Activated CD8-positive, alpha-beta T cell treated with anti-CD3 and anti-CD28 coated beads, Interleukin-2, amount 10 ng/mL, durations not matched to agents 7 days and 5 days (primary cell): ENCODE measurements at regions not wholly inside any gene's neighbourhood (a gene's known extent, or its start where the extent isn't known, plus 50 kb on each side); places are given as distances from the start of the nearest gene placed in this dataset.

ENCODE experiments used
- ATAC-seq: fragments of 150-1000 bp; cut with Tn5 transposase; one replicate; pipeline ENCODE4 v1.10.0; 2021; ENCODE audit warnings: moderate library complexity
- CTCF ChIA-PET: fragments of 350-600 bp; sonication (Branson Sonifier 250); formaldehyde crosslinking; loops from one replicate; lab custom pipeline; 2021; ENCODE audit warnings: antibody characterized with exemption; lab: Charles Lee
- POLR2A ChIA-PET: fragments of 350-600 bp; sonication (Branson Sonifier 250); formaldehyde crosslinking; loops from one replicate; lab custom pipeline; 2021; ENCODE audit warnings: antibody characterized with exemption; lab: Charles Lee
- DNase-seq: peaks from one replicate; pipeline ENCODE4 v3.0.0-alpha.2; 2020
- H3K27ac Mint-ChIP-seq: one replicate; pipeline ENCODE4 v1.8.0; 2021; ENCODE audit warnings: mild to moderate bottlenecking, mixed read lengths
- H3K27me3 Mint-ChIP-seq: one replicate; pipeline ENCODE4 v1.8.0; 2021; ENCODE audit warnings: low read depth, mixed read lengths
- H3K36me3 Mint-ChIP-seq: one replicate; pipeline ENCODE4 v1.8.0; 2021; ENCODE audit warnings: low read depth, mixed read lengths
- H3K4me1 Mint-ChIP-seq: one replicate; pipeline ENCODE4 v1.8.0; 2021; ENCODE audit warnings: low read depth, mixed read lengths
- H3K4me3 Mint-ChIP-seq: one replicate; pipeline ENCODE4 v1.8.0; 2021; ENCODE audit warnings: mild to moderate bottlenecking, mixed read lengths
- H3K9me3 Mint-ChIP-seq: one replicate; pipeline ENCODE4 v1.8.0; 2022; ENCODE audit warnings: mixed read lengths; ENCODE audit not compliant: insufficient read depth

DNA sequence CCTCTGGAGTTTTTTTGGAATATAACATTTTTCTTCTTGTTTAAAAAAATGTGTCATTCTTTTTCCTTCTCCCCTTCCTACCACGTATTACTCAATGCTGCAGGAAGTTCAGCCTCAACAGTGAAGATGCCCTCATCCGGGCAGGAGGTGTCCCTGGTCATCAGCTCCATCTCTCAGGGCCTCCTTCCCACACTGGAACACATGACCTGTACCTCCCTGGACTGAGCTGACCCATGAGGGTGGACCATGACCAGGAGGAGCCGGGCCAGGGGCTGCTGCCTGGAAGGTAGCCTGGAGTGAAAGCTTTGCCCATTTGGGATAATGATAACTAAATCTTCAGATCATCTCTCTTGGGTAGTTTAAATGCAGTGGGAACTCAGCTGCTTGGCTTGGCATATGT, 316.5 kb upstream of the ZMIZ1 start:
- Mint-ChIP-seq H3K27me3 (peaks cover 27% of the 10 kb centered on the region), H3K36me3 (no peaks in the 10 kb centered on the region), H3K4me1 (peaks cover 14% of the 10 kb centered on the region), H3K9me3 (no peaks in the 10 kb centered on the region), H3K27ac (no peak overlapping the region), H3K4me3 (no peak overlapping the region)
- ChIA-PET POLR2A (no interaction called here), CTCF (interaction anchor here (1.4 kb wide), 1 partner anchor 12 kb away, joined by 3 read pairs; no protein-coding TSS in a partner anchor)
- ATAC-seq (no peak), DNase-seq (no peak)

DNA sequence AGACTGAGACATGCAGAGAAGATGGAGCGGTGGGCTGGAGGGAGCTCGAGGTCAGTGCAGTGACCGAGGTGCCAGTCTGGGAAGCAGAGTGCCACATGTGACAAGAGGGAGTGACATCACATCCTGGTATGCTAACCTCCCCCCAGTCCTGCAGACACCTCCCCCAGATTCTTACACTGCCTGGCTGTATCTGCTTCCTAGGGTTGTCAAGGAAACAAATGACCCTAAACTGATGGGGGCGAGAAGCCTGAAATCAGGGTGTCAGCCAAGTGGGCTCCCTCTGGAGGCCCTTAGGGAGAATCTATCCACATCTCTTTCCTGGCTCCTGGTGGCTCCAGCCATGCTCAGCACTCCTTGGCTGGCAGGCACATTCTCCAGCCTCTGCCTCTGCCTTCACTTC, 316.1 kb upstream of the ZMIZ1 start:
- CTCF ChIA-PET = interaction anchor here (1.4 kb wide), 1 partner anchor 12 kb away, joined by 3 read pairs; no protein-coding TSS in a partner anchor
- H3K27me3 Mint-ChIP-seq = peaks cover 27% of the 10 kb centered on the region
- H3K27ac Mint-ChIP-seq = no peak overlapping the region
- POLR2A ChIA-PET = no interaction called here
- ATAC-seq (no peak), DNase-seq (no peak)
- H3K36me3 Mint-ChIP-seq = no peaks in the 10 kb centered on the region
- no peak overlapping the region for H3K4me3 Mint-ChIP-seq
- no peaks in the 10 kb centered on the region for H3K9me3 Mint-ChIP-seq
- H3K4me1 Mint-ChIP-seq = peaks cover 14% of the 10 kb centered on the region

DNA sequence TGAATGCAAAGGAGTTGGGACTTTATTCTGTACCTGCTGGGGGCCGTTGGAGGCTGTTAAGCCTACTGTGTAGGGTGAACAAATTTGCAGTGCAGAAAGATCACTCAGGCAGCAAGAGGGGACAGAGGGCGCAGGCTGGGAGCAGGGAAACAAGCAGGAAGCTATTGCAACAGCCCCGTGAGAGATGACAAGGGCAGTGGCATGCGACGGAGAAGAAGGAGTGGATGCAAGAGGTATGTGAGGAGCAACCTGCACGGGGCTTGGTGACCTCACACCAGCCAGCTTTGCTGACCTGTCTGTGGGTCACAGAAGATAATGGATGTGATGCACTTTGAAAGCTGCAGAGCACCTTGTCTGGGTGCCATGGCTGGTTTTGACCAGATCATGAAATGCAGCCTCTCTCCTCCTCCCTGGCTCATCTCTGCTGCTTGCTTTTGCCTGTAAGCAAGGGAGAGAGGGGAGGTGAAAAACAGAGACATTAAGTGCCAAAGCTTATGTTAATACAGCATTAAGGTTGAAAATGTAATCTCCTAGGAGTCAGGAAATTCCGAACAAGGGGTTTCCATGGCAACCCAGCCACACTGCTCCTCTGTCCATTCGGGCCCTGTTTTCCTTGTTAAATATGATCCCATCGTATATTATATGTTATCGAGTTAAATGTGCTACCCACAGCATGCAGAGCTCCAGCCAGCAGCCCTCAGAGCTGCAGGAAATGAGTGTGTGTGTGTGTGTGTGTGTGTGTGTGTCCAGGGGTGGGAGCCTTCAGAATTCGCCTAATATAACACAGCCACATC, 314.3 kb upstream of the ZMIZ1 start:
- H3K36me3 Mint-ChIP-seq = no peaks in the 10 kb centered on the region

DNA sequence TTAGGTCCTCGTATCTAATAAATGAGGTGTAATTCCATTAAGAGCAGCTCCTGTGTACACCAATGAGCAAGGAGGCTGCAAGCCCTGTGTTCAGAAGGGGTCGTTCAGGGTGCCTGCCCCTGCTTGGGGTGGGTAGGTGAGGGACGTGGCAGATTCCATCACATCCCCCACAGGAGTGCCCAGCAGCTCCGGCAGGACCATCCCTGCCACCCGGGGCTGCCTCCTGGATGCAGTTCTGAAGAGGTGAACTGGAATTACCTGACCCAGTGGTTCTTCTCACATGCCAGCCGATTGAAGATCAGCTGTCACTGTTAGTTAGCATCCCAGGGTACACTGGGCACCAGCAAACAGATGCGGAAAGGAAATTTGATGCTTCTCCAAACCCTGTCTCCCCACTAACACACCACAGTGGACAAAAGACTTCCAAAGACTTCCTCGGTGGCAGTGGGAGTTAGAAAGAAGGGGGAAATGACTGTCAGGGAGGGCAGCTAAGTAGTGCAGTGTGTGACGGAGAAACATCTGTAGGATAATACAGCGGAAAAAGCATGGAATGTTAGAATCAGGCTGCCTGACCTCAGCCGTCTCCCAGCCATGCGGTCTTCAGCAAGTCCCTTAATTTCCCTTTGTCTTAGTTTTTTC, 313.6 kb upstream of the ZMIZ1 start:
- Mint-ChIP-seq H3K27me3 (peaks cover 23% of the 10 kb centered on the region), H3K27ac (no peak overlapping the region), H3K4me1 (peaks cover 8% of the 10 kb centered on the region), H3K4me3 (no peak overlapping the region), H3K9me3 (no peaks in the 10 kb centered on the region), H3K36me3 (no peaks in the 10 kb centered on the region)
- ChIA-PET POLR2A (no interaction called here), CTCF (interaction anchor here (0.7 kb wide), 1 partner anchor 12 kb away, joined by 3 read pairs; no protein-coding TSS in a partner anchor)
- DNase-seq = no peak
- no peak for ATAC-seq

More for the DNA sequence above, 314.3 kb upstream of the ZMIZ1 start:
- Mint-ChIP-seq H3K27me3 (peaks cover 23% of the 10 kb centered on the region), H3K4me3 (no peak overlapping the region), H3K9me3 (no peaks in the 10 kb centered on the region), H3K4me1 (peaks cover 14% of the 10 kb centered on the region), H3K27ac (no peak overlapping the region)
- ChIA-PET CTCF (interaction anchor here (0.7 to 1.3 kb wide), 2 partner anchors 89 to 441 kb away, joined by 3 read pairs; no protein-coding TSS in a partner anchor), POLR2A (no interaction called here)
- no peak for ATAC-seq
- no peak for DNase-seq

DNA sequence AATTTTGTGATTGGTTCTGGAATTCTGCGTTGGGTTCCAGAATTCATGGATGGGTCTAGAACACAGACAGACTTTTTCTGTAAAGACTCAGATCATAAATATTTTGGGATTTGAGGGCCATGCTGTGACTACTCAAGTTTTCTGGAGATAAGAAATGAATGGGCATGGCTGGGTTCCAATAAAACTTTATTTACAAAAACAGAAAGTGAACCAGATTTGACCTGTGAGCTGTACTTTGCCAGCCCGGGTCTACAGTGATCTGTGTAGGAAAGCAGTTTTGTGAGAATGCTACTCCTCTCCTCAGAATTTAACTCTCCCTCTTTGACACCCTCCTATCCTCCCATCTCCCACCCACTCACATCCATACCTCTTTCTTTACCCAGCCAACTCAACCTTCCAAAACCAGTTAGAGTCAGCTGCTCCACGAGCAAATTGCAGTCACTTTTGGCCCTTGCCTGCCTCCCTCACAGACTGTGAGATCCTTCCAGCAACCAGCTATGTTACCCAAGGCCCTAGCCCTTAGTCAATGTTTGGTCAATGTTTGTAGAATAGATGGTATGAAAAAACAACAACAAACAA, 312.8 kb upstream of the ZMIZ1 start:
- Mint-ChIP-seq H3K36me3 (no peaks in the 10 kb centered on the region), H3K27ac (no peak overlapping the region), H3K9me3 (no peaks in the 10 kb centered on the region), H3K27me3 (peaks cover 21% of the 10 kb centered on the region), H3K4me3 (no peak overlapping the region), H3K4me1 (peaks cover 8% of the 10 kb centered on the region)
- DNase-seq (no peak), ATAC-seq (no peak)
- ChIA-PET POLR2A (no interaction called here), CTCF (interaction anchor here (0.7 to 0.9 kb wide), 2 partner anchors 13 to 439 kb away, joined by 3 read pairs; no protein-coding TSS in a partner anchor)

DNA sequence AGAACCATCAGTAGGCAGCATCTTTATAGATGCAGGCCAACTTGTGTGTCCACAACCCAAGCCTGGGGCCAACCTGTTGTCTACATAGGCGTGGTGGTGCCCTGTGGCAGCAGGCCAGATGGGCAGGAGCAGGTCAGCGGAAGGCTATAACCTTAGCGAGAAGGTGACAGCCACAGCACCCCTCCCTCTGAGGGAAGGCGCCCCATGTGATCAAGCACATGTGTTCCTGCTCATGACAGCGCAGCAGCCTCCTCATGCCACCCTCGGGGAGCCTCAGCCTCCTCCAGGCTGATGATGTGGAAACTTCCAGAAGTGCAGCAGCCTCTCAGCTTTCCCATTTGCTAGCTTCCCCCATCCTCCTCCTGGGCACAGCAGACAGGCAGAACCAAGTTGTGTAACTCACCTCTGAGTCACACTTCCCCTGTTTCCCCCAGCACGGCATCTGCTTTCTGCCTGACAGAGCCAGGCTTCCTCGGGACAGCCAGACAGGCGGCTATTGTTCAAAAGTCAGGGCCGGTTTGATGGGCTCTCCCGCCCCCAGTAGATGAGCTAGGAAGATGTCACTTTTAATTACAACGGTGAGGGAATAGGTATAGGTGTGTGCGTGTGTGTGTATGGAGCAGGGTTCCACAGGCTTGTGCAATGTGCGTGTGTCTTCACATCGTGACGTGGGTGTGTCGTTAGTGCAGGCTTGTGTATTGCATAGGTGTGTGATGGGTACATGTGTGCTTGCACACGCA, 312.0 kb upstream of the ZMIZ1 start:
- H3K4me3 Mint-ChIP-seq = no peak overlapping the region
- peak; percentile 38 for ATAC-seq
- CTCF ChIA-PET = interaction anchor here (0.9 kb wide), 1 partner anchor 439 kb away, joined by 3 read pairs; no protein-coding TSS in a partner anchor
- H3K4me1 Mint-ChIP-seq = peaks cover 8% of the 10 kb centered on the region
- H3K27me3 Mint-ChIP-seq = peaks cover 21% of the 10 kb centered on the region
- no peaks in the 10 kb centered on the region for H3K36me3 Mint-ChIP-seq
- H3K27ac Mint-ChIP-seq = no peak overlapping the region
- POLR2A ChIA-PET = no interaction called here
- no peak for DNase-seq
- no peaks in the 10 kb centered on the region for H3K9me3 Mint-ChIP-seq

DNA sequence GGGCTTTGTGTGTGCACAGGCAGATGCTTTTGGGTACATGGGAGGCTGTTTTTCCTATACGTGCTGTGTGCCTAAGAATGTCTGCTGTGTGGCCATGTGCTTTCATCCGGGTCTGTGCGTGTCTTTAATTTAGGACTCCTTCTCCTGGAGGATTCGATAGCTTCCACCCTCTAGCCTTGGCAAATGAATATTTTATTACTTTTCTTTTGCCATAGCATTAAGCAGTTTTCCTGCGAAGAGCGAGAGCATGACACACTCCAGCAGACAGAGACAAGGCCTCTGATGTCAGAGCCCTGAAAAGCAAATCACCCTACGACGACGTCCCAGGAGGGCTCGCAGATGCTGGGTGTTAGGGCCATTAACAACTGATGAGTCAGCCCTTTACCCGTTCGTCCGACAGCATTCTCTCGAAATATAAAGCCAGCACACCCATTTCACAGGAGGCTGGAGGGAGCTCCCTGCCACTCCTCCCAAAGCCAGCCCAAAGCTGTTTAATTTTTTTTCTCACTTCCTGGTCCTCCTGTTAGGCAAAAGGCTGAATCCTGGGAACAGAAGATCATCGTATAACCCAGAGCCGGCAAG, 311.3 kb upstream of the ZMIZ1 start:
- DNase-seq (no peak), ATAC-seq (no peak)
- ChIA-PET CTCF (no interaction called here), POLR2A (no interaction called here)
- Mint-ChIP-seq H3K4me1 (peaks cover 8% of the 10 kb centered on the region), H3K9me3 (no peaks in the 10 kb centered on the region), H3K36me3 (no peaks in the 10 kb centered on the region), H3K4me3 (no peak overlapping the region), H3K27me3 (peaks cover 20% of the 10 kb centered on the region), H3K27ac (no peak overlapping the region)

DNA sequence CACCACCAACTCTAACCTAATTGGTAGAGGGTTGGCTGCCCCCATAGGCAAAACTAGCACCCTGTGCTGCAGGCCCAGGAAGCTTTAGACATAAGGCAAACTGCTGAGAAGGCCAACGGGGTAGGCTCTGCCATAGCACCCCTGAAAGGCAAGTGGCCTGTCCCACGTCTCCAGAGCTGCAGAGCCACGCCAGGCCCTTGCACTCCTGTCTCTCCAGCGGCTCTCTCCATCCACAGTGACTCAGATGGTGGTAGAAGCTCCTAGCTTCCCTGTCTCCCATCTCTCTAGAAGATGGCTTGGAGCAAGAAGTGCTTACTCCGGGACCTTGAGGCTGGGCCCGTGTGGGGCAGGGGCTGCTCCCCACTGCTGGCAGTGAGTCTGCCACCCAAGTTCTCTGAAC, 310.6 kb upstream of the ZMIZ1 start:
- no peak for ATAC-seq
- H3K27me3 Mint-ChIP-seq = peaks cover 23% of the 10 kb centered on the region
- H3K4me1 Mint-ChIP-seq = peaks cover 8% of the 10 kb centered on the region
- no peaks in the 10 kb centered on the region for H3K9me3 Mint-ChIP-seq
- no peak for DNase-seq
- no peaks in the 10 kb centered on the region for H3K36me3 Mint-ChIP-seq
- no peak overlapping the region for H3K4me3 Mint-ChIP-seq
- ChIA-PET CTCF (no interaction called here), POLR2A (no interaction called here)
- H3K27ac Mint-ChIP-seq = no peak overlapping the region

DNA sequence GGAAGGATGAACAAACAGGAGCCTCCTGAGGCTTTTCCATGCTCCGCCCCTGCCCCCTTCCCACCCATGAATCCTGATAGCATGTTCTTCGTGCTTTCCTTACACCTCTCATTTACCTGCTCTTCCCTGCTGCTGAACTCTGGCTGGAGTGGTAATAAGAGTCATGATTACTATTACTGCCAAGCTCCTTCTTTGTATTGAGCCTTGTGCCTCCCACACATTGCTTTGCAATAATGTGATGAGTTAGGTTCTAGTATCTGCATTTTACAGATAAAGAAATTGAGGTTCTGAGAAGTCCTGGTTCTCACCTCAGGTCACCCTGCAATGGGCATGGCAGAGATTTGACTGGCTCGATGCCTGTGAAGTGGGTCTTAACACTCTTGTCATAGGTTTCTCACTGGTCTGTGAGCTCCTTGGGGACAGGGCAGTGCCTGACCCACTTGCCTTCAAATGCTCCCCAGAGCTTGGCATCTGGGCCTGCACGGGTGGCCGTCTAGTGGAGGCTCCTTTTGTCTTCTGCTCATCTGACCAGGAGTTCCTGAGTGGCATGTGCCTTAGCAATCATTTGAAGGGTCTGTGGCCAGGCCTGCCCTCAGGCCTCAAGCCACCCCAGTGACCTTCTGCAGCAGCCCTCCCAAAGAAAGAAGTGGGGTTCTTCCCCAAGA, 309.2 kb upstream of the ZMIZ1 start:
- Mint-ChIP-seq H3K27ac (no peak overlapping the region), H3K27me3 (peaks cover 12% of the 10 kb centered on the region), H3K9me3 (no peaks in the 10 kb centered on the region), H3K4me1 (peaks cover 10% of the 10 kb centered on the region), H3K36me3 (no peaks in the 10 kb centered on the region), H3K4me3 (no peak overlapping the region)
- POLR2A ChIA-PET = no interaction called here
- CTCF ChIA-PET = no interaction called here
- no peak for DNase-seq
- ATAC-seq = no peak

DNA sequence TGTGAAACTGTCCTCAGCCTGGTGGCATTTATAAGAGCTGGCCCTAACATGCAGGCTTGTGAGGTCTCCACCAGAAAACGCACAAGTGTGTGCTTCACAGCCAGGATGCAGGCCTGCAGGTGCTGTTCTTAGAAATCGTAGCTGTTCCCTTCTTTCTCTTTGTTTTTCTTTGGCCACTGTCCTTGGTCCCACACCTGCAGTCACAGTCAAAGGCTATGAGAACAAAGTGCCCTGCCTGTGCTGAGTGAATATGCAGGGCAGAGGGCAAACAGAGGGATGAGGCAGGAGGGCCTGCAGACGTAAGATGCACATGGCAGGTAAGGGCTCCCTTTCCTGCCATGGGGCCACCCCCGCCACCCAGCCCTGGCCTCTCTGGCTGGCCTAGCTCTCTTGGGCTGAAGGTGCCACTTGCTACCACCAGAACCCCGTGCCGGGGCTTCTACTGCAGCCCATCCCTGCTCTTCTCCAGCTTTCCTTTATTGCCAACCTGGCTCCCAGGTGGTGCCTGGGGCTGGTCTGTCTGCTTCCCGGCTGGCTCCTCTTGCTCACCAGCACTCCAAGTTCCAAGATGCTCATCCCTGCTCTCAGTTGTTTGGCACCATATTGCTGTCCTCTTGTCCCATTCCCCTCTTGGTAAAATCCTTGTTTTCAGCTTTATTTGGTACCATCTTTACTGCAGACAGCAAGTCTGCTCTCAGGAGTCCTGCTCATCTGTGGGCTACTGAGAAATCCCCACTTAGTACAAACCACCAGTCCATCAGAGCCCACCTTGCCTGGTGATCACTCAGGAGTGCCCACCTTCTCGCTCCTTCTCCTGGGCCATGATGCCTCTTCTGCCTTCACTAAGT, 308.1 kb upstream of the ZMIZ1 start:
- no peaks in the 10 kb centered on the region for H3K36me3 Mint-ChIP-seq
- CTCF ChIA-PET = no interaction called here

More for the DNA sequence above, 308.1 kb upstream of the ZMIZ1 start:
- POLR2A ChIA-PET = no interaction called here
- DNase-seq (no peak), ATAC-seq (no peak)
- no peak overlapping the region for H3K4me3 Mint-ChIP-seq
- H3K4me1 Mint-ChIP-seq = peaks cover 10% of the 10 kb centered on the region
- peaks cover 9% of the 10 kb centered on the region for H3K27me3 Mint-ChIP-seq
- H3K27ac Mint-ChIP-seq = no peak overlapping the region
- no peaks in the 10 kb centered on the region for H3K9me3 Mint-ChIP-seq
